ENCODE measurements at regions not wholly inside any gene's neighbourhood (a gene's known extent, or its start where the extent isn't known, plus 50 kb on each side); places are given as distances from the start of the nearest gene placed in this dataset.

DNA sequence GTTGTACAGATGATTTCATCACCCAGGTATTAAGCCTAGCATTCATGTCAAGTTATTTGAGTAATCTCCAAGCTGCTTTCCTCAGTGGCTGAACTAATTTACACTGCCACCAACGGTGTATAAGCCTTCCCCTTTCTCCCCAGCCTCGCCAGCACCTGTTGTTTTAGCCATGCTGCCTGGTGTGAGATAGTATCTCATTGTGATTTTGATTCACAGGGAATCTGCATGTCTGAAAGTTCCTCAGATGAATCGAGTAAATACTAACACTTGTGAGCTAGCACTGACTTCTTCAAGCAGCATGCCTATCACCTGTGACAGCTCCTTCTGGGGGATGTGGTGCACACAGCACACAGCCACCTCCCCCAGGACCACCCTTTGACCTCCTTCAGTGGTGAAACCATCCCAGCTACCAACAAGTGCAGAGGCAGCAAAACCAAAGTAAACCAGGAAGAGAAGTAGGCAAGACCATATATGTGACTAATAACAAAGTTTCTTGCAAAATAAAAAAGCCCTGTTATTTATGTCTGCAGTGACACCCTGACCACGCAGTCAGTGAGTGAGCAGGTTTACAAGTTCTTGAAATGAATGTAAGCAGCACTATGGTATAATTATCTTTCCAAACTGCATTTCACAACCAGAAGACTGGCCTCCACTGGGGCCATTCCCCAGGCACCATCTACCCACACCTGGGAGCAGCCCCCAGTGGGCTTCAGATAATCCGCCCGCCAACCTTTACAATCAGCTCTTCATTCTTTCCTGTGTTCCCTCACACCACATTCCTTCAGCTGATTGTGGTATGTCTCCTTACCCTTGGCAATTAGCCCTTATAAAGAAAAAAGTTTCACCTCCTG, 173.8 kb downstream of the ETS2 start:
- H3K36me3 ChIP-seq (replicated peaks in 1 of 2; ENCODE audit: insufficient read depth in 1 of 2, low read depth in 2 of 2), result no peaks in the 10 kb centered on the region
- ATAC-seq (peak; percentile 27), DNase-seq (peak in 1 of 4 donors; percentile 25)
- 42 to 47% methylated on average over 6 of the region's 6 CpGs for WGBS, 2 donors
- intact Hi-C loops (cut with DNase I), result no loop called here
- H3K4me1 ChIP-seq, result no peaks in the 10 kb centered on the region
- H3K9me3 ChIP-seq, result no peaks in the 10 kb centered on the region
- TF ChIP-seq, protein P1, sequence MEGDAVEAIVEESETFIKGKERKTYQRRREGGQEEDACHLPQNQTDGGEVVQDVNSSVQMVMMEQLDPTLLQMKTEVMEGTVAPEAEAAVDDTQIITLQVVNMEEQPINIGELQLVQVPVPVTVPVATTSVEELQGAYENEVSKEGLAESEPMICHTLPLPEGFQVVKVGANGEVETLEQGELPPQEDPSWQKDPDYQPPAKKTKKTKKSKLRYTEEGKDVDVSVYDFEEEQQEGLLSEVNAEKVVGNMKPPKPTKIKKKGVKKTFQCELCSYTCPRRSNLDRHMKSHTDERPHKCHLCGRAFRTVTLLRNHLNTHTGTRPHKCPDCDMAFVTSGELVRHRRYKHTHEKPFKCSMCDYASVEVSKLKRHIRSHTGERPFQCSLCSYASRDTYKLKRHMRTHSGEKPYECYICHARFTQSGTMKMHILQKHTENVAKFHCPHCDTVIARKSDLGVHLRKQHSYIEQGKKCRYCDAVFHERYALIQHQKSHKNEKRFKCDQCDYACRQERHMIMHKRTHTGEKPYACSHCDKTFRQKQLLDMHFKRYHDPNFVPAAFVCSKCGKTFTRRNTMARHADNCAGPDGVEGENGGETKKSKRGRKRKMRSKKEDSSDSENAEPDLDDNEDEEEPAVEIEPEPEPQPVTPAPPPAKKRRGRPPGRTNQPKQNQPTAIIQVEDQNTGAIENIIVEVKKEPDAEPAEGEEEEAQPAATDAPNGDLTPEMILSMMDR (IDR thresholded peaks at IDR 0.05), result no peak
- no peak for TF ChIP-seq POLR2A (IDR thresholded peaks at IDR 0.05)
- H3K4me3 ChIP-seq, result no peak overlapping the region
- H3K27ac ChIP-seq, result no peak overlapping the region
- H3K27me3 ChIP-seq, result no peaks in the 10 kb centered on the region

DNA sequence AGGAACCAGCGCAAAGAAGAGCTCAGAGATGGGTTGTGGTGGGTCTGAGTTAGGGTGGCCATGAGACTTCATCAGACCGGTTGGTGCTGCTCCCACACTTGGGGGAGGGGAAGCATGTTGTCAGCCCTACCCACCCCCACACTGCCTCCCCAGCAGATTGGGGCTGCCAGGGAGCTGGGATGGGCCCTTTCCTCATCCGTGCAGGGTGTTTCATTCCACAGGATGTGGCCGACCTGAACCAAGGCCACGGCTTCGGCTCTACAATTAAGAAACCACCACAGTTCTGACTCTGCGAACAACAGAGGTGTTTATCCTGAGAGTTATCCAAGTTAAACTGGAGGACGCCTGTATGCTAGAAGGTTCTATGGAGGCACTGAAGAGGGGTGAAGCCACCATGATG, 171.2 kb downstream of the ETS2 start:
- no peak for ATAC-seq
- 73 to 97% methylated on average over 4 to 8 of the region's 8 CpGs for WGBS, 2 donors

DNA sequence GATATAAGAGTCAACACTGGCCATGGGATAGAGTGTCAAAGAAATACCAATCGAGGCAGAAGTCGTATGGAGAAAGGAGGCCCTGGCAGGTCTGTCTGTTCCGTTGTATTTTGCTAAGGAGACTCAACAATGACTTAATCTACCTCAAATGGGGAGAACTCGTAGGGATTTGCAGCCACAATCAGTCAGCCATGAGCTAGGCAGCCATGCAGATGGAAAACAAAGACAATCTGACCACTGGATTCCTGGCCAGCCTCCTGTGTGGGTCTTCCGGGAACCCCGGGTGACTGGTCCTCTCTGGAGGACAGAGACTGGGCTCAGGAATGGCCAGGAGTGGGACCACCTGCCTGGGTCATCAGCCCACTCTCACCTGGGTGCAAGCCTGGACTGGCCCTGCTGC, 167.8 kb downstream of the ETS2 start:
- no peak for ATAC-seq
- H3K4me1 ChIP-seq, result no peaks in the 10 kb centered on the region
- H3K4me3 ChIP-seq, result no peak overlapping the region
- WGBS, 2 donors, result 70 to 80% methylated on average over 6 of the region's 6 CpGs
- H3K9me3 ChIP-seq, result no peaks in the 10 kb centered on the region
- H3K27ac ChIP-seq, result no peak overlapping the region
- DNase-seq, result no peak
- no peaks in the 10 kb centered on the region for H3K27me3 ChIP-seq
- no peaks in the 10 kb centered on the region for H3K36me3 ChIP-seq (replicated peaks in 1 of 2; ENCODE audit: insufficient read depth in 1 of 2, low read depth in 2 of 2)
- intact Hi-C loops (cut with DNase I), result no loop called here
- TF ChIP-seq, protein P1 (IDR thresholded peaks at IDR 0.05), result no peak
- TF ChIP-seq POLR2A (IDR thresholded peaks at IDR 0.05), result no peak

More for the DNA sequence above, 171.2 kb downstream of the ETS2 start:
- Histone ChIP-seq H3K27me3 (no peaks in the 10 kb centered on the region), H3K4me1 (no peaks in the 10 kb centered on the region), H3K27ac (no peak overlapping the region), H3K36me3 (replicated peaks in 1 of 2; ENCODE audit: insufficient read depth in 1 of 2, low read depth in 2 of 2) (no peaks in the 10 kb centered on the region), H3K9me3 (no peaks in the 10 kb centered on the region), H3K4me3 (no peak overlapping the region)
- TF ChIP-seq, protein P1 (IDR thresholded peaks at IDR 0.05), result no peak
- no peak for TF ChIP-seq POLR2A (IDR thresholded peaks at IDR 0.05)
- no peak for DNase-seq
- intact Hi-C loops (cut with DNase I), result no loop called here

DNA sequence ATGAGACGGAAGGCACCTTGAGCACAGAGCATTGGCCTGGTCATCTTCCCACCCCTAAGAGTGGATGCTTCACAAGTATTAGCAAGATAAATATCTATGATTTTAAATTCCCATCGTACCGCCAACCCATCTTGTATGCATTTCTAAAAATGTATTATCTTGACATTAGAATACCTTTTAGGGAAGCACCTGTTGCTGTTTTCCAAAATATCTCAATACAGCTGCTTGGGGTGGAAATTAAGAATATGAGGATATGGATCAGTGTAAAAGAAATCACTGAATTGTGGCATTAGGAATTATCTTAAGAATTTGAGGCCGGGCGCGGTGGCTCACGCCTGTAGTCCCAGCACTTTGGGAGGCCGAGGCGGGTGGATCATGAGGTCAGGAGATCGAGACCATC, 166.3 kb downstream of the ETS2 start:
- no peak for DNase-seq
- Histone ChIP-seq H3K4me3 (no peak overlapping the region), H3K4me1 (no peaks in the 10 kb centered on the region), H3K36me3 (replicated peaks in 1 of 2; ENCODE audit: insufficient read depth in 1 of 2, low read depth in 2 of 2) (no peaks in the 10 kb centered on the region), H3K27me3 (no peaks in the 10 kb centered on the region), H3K9me3 (no peaks in the 10 kb centered on the region), H3K27ac (no peak overlapping the region)
- 90 to 94% methylated on average over 10 of the region's 10 CpGs for WGBS, 2 donors
- TF ChIP-seq, protein P1 (IDR thresholded peaks at IDR 0.05), result no peak
- TF ChIP-seq POLR2A (IDR thresholded peaks at IDR 0.05), result no peak
- intact Hi-C loops (cut with DNase I), result no loop called here
- no peak for ATAC-seq

DNA sequence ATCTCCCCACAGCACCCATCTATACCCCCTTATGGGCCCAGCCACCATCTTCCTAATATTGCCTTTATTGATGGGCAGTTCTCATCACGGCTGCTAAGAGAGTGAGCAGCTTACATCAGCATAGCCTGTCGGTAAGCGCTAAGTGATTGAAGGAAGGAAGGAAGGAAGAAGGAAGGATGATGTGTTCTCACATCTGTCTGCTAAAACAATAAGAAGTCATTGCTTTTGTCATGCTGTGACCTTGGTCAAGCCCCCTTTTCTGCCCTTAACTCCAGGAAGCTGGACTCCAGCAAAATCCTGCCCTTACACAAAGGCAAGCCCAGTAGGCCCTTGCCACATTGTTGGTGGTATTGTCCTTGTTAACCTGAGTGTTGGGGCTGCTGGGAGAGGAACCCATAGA, 165.0 kb downstream of the ETS2 start:
- ATAC-seq (no peak), DNase-seq (no peak)
- intact Hi-C loops (cut with DNase I), result no loop called here
- Histone ChIP-seq H3K27me3 (no peaks in the 10 kb centered on the region), H3K4me1 (peaks cover 9% of the 10 kb centered on the region), H3K27ac (no peak overlapping the region), H3K36me3 (replicated peaks in 1 of 2; ENCODE audit: insufficient read depth in 1 of 2, low read depth in 2 of 2) (no peaks in the 10 kb centered on the region), H3K9me3 (no peaks in the 10 kb centered on the region), H3K4me3 (no peak overlapping the region)
- TF ChIP-seq, protein P1 (IDR thresholded peaks at IDR 0.05), result no peak
- no peak for TF ChIP-seq POLR2A (IDR thresholded peaks at IDR 0.05)
- WGBS, 2 donors, result 83 to 88% methylated on average over 3 of the region's 3 CpGs

Data from body of pancreas (tissue), 4 donors.